HG02798 (cell line): ENCODE measurements at regions not wholly inside any gene's neighbourhood (a gene's known extent, or its start where the extent isn't known, plus 50 kb on each side); places are given as distances from the start of the nearest gene placed in this dataset.
"Not testable (repeated sequence)": the region's sequence is repeated elsewhere in the genome, so short reads cannot be mapped to it uniquely, and the experiment has no call there.

Source experiments
- ATAC-seq: cut with Tn5 transposase; IDR thresholded peaks from one replicate; pipeline ENCODE4 v1.9.1; 2021; ENCODE audit warnings: mild to moderate bottlenecking; ENCODE audit not compliant: unreplicated experiment, poor library complexity

DNA sequence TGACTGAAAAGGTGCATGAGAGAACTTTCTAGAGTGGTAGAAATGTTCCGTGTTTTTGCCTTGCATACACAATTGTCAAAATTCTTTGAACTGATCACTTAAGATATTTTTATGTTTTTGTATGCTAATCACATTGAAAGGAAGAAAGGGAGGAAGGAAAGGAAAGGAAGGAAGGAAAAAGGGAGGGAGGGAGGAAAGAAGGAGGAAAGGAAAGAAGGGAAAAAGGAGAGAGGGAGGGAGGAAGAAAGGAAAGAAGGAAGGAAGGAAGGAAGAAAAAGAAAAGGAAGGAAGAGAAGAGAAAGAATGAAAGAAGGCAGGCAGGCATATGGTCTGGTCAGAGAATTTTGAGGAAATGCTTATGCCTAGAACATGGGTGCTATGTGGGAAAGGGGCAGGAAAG lies 68.4 kb upstream of the PGBD5 start:
- no peak for ATAC-seq

DNA sequence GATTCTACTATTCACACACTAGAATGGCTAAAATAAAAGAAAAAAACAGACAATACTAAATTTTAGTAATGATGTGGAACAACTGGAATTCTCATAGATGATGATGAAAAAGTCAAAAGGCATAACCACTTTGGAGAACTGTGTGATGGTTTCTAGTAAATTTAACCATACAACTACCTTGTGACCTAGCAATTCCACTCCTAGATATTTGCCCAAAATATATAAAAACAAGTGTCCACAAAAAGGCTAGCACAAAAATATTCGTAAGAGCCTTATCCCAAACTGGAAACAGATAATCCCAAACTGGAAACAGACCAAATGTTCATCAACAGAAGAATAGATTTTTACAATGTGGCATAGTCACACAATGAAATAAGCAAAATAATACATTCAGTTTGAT lies 67.9 kb upstream of the PGBD5 start:
- no peak for ATAC-seq

DNA sequence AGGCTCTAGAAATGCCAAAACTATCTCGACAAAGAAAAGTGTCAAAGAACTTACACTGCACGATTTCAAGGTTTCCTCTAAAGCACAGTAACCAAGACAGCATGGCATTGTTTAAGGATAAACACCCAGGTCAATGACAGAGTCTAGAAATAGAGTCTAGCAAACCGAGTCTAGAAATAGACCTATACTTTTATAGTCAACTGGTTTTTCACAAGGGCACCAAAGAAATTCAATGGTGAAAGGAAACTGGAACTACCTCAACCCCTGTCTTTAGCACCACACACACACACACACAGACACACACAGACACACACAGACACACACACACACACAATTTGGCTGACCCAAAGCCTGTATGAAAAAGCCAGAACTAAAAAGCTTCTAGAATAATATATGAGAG lies 67.1 kb upstream of the PGBD5 start:
- no peak for ATAC-seq

DNA sequence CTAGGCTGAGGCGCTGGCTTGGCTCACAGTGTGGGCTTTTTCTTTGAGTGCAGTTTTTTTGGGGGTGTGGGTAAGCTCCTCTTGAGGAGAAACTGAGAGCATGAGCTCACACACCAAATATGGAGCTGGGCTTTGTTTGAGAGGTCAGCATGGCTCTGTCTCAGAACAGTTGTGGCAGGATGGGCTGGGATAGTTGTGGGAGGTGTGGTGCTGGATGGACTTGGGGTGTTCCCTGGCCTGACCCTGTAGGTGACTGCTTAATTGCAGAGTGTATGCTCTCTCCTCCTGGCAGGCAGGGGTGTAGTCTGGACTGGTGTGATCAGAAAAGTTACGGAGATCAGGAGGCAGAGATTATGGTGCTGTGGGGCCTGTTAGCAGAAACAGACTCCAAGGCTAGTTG lies 64.3 kb upstream of the PGBD5 start:
- ATAC-seq: no peak

DNA sequence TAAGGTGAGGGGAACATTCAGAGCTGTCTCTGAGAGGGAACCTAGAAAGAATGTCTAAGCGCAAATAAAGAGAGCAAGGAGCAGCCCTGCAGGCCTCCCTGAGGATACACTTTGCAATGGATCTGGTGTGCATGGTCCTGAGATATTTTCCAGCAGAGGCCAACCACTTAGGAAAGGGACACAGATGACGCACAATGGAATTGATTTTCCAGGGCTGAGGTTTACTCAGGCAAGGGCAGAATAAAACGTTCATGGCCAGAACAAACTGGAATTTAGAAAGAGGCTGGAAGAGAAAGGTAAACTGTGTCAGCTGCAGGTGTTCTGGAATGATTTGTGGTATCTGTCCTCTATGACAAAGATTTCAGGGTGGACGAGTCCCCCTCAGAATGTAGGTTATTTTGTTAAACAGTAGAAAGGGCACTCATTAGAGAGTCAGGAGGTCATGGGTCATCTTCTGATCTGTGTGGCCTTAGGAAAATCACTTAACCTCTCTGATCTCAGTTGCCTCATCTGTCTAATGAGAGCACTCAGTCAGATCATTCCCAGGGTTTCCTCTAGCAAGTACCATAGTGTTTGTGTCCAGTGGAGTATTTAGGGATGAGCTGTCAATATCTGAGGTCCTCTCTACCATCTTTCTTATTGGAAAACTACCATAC lies 61.8 kb upstream of the PGBD5 start:
- ATAC-seq: no peak

DNA sequence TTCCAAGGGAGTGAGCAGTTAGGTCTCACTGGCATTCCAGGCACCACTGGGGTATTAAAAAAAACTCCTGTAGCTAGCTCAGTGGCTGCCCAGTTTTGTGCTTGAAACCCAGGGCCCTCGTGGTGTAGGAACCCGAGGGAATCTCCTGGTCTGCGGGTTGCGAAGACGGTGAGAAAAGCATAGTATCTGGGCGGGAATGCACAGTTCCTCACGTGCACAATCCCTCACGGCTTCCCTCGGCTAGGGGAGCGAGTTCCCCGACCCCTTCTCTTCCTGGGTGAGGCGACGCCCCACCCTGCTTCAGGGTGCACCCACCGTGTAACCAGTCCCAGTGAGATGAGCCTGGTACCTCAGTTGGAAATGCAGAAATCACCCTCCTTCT lies 50.5 kb upstream of the PGBD5 start:
- no peak for ATAC-seq

DNA sequence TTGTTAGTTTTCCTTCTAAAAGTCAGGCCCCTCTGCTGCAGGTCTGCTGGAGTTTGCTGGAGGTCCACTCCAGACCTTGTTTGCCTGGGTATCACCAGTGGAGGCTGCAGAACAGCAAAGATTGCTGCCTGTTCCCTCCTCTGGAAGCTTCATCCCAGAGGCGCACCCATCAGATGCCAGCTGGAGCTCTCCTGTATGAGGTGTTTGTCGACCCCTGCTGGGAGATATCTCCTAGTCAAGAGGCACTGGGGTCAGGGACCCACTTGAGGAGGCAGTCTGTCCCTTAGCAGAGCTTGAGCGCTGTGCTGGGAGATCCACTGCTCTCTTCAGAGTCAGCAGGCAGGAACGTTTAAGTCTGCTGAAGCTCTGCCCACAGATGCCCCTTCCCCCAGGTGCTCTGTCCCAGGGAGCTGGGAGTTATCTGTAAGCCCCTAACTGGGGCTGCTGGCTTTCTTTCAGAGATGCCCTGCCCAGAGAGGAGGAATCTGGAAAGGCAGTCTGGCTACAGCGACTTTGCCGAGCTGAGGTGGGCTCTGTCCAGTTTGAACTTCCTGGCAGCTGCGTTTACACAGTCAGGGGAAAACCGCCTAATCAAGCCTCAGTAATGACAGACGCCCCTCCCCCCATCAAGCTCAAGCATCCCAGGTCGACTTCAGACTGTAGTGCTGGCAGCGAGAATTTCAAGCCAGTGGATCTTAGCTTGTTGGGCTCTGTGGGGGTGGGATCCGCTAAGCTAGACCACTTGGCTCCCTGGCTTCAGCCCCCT lies 49.9 kb upstream of the PGBD5 start:
- not testable (repeated sequence) for ATAC-seq
